ENCODE measurements at regions not wholly inside any gene's neighbourhood (a gene's known extent, or its start where the extent isn't known, plus 50 kb on each side); places are given as distances from the start of the nearest gene placed in this dataset.

GRCh38 chr7:85478530-85478929 is 291.7 kb upstream of the SEMA3D start:
- Histone ChIP-seq H3K27ac (no peak overlapping the region), H3K4me3 (no peak overlapping the region), H3K4me1 (no peaks in the 10 kb centered on the region), H3K36me3 (no peaks in the 10 kb centered on the region), H3K9me3 (no peaks in the 10 kb centered on the region), H3K27me3 (no peaks in the 10 kb centered on the region)
- ATAC-seq (no peak), DNase-seq (no peak)
- no peak for TF ChIP-seq CTCF (IDR thresholded peaks at IDR 0.05)
- intact Hi-C loops (cut with DNase I) = no loop called here

GRCh38 chr7:85475476-85475875 is 288.6 kb upstream of the SEMA3D start:
- TF ChIP-seq CTCF (IDR thresholded peaks at IDR 0.05) = no peak
- H3K9me3 ChIP-seq = no peaks in the 10 kb centered on the region
- intact Hi-C loops (cut with DNase I) = no loop called here
- no peaks in the 10 kb centered on the region for H3K4me1 ChIP-seq
- ATAC-seq = no peak
- no peak overlapping the region for H3K4me3 ChIP-seq
- no peaks in the 10 kb centered on the region for H3K36me3 ChIP-seq
- DNase-seq = no peak
- no peaks in the 10 kb centered on the region for H3K27me3 ChIP-seq
- H3K27ac ChIP-seq = no peak overlapping the region

- intact Hi-C loops (cut with DNase I) = no loop called here
- no peak for DNase-seq
- no peaks in the 10 kb centered on the region for H3K4me1 ChIP-seq
- no peaks in the 10 kb centered on the region for H3K36me3 ChIP-seq
- no peak overlapping the region for H3K4me3 ChIP-seq
- H3K9me3 ChIP-seq = no peaks in the 10 kb centered on the region
- H3K27me3 ChIP-seq = no peaks in the 10 kb centered on the region
- no peak for ATAC-seq
- no peak overlapping the region for H3K27ac ChIP-seq
- no peak for TF ChIP-seq CTCF (IDR thresholded peaks at IDR 0.05)
These were observed 288.2 kb upstream of the SEMA3D start for GRCh38 chr7:85475071-85475470.

GRCh38 chr7:85474234-85474633 is 287.4 kb upstream of the SEMA3D start:
- no peak overlapping the region for H3K27ac ChIP-seq
- intact Hi-C loops (cut with DNase I) = no loop called here
- DNase-seq (no peak), ATAC-seq (no peak)
- H3K4me1 ChIP-seq = no peaks in the 10 kb centered on the region
- TF ChIP-seq CTCF (IDR thresholded peaks at IDR 0.05) = no peak
- H3K9me3 ChIP-seq = no peaks in the 10 kb centered on the region
- no peaks in the 10 kb centered on the region for H3K36me3 ChIP-seq
- no peak overlapping the region for H3K4me3 ChIP-seq
- no peaks in the 10 kb centered on the region for H3K27me3 ChIP-seq

- no peaks in the 10 kb centered on the region for H3K27me3 ChIP-seq
- ATAC-seq (peak; percentile 52), DNase-seq (no peak)
- H3K4me3 ChIP-seq = no peak overlapping the region
- H3K27ac ChIP-seq = no peak overlapping the region
- no peaks in the 10 kb centered on the region for H3K4me1 ChIP-seq
- H3K36me3 ChIP-seq = no peaks in the 10 kb centered on the region
- intact Hi-C loops (cut with DNase I) = no loop called here
- TF ChIP-seq CTCF (IDR thresholded peaks at IDR 0.05) = no peak
- no peaks in the 10 kb centered on the region for H3K9me3 ChIP-seq
These were observed 284.9 kb upstream of the SEMA3D start for GRCh38 chr7:85471740-85472139.
